ENCODE measurements at regions not wholly inside any gene's neighbourhood (a gene's known extent, or its start where the extent isn't known, plus 50 kb on each side); places are given as distances from the start of the nearest gene placed in this dataset.

GRCh38 chr2:226135861-226136548 is 663.6 kb downstream of the IRS1 start:
- DNase-seq (no peak), FAIRE-seq (no peak)
- Histone ChIP-seq H3K9me3 (ENCODE audit: control insufficient read depth in 2 of 3, insufficient read depth in 1 of 3, low read length in 3 of 3) (no peaks in the 10 kb centered on the region), H3K4me3 (ENCODE audit: low read length in 3 of 3) (no peak overlapping the region), H3K27ac (ENCODE audit: low read depth in 2 of 2, low read length in 2 of 2) (no peak overlapping the region), H3K4me1 (ENCODE audit: control insufficient read depth in 2 of 3, insufficient read depth in 2 of 3, low read depth in 1 of 3, low read length in 3 of 3) (peaks cover 0 to 8% (median 3%) of the 10 kb centered on the region in 3 donors), H3K9ac (ENCODE audit: low read length in 3 of 3) (no peak overlapping the region), H3K27me3 (ENCODE audit: control insufficient read depth, insufficient read depth, low read length) (no peaks in the 10 kb centered on the region), H3K36me3 (ENCODE audit: control insufficient read depth in 2 of 3, insufficient read depth in 3 of 3, low read length in 3 of 3) (no peaks in the 10 kb centered on the region)
- TF ChIP-seq, protein P1, sequence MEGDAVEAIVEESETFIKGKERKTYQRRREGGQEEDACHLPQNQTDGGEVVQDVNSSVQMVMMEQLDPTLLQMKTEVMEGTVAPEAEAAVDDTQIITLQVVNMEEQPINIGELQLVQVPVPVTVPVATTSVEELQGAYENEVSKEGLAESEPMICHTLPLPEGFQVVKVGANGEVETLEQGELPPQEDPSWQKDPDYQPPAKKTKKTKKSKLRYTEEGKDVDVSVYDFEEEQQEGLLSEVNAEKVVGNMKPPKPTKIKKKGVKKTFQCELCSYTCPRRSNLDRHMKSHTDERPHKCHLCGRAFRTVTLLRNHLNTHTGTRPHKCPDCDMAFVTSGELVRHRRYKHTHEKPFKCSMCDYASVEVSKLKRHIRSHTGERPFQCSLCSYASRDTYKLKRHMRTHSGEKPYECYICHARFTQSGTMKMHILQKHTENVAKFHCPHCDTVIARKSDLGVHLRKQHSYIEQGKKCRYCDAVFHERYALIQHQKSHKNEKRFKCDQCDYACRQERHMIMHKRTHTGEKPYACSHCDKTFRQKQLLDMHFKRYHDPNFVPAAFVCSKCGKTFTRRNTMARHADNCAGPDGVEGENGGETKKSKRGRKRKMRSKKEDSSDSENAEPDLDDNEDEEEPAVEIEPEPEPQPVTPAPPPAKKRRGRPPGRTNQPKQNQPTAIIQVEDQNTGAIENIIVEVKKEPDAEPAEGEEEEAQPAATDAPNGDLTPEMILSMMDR (IDR thresholded peaks at IDR 0.05; ENCODE audit: borderline replicate concordance, extremely low read depth, insufficient read depth), result no peak
- intact Hi-C loops (cut with DNase I), result no loop called here

GRCh38 chr2:226132323-226133215 is 667.1 kb downstream of the IRS1 start:
- FAIRE-seq (no peak), DNase-seq (no peak)
- H3K4me1 ChIP-seq (ENCODE audit: control insufficient read depth in 2 of 3, insufficient read depth in 2 of 3, low read depth in 1 of 3, low read length in 3 of 3), result peaks cover 0 to 8% (median 4%) of the 10 kb centered on the region in 3 donors
- no peaks in the 10 kb centered on the region for H3K36me3 ChIP-seq (ENCODE audit: control insufficient read depth in 2 of 3, insufficient read depth in 3 of 3, low read length in 3 of 3)
- no peak overlapping the region for H3K9ac ChIP-seq (ENCODE audit: low read length in 3 of 3)
- no peak overlapping the region for H3K27ac ChIP-seq (ENCODE audit: low read depth in 2 of 2, low read length in 2 of 2)
- H3K9me3 ChIP-seq (ENCODE audit: control insufficient read depth in 2 of 3, insufficient read depth in 1 of 3, low read length in 3 of 3), result no peaks in the 10 kb centered on the region
- TF ChIP-seq, protein P1 (IDR thresholded peaks at IDR 0.05; ENCODE audit: borderline replicate concordance, extremely low read depth, insufficient read depth), result no peak
- H3K27me3 ChIP-seq (ENCODE audit: control insufficient read depth, insufficient read depth, low read length), result no peaks in the 10 kb centered on the region
- H3K4me3 ChIP-seq (ENCODE audit: low read length in 3 of 3), result no peak overlapping the region
- intact Hi-C loops (cut with DNase I), result no loop called here

- Histone ChIP-seq H3K4me3 (ENCODE audit: low read length in 3 of 3) (no peak overlapping the region), H3K36me3 (ENCODE audit: control insufficient read depth in 2 of 3, insufficient read depth in 3 of 3, low read length in 3 of 3) (no peaks in the 10 kb centered on the region), H3K27ac (ENCODE audit: low read depth in 2 of 2, low read length in 2 of 2) (no peak overlapping the region), H3K9ac (ENCODE audit: low read length in 3 of 3) (no peak overlapping the region), H3K9me3 (ENCODE audit: control insufficient read depth in 2 of 3, insufficient read depth in 1 of 3, low read length in 3 of 3) (no peaks in the 10 kb centered on the region), H3K27me3 (ENCODE audit: control insufficient read depth, insufficient read depth, low read length) (no peaks in the 10 kb centered on the region), H3K4me1 (ENCODE audit: control insufficient read depth in 2 of 3, insufficient read depth in 2 of 3, low read depth in 1 of 3, low read length in 3 of 3) (peaks cover 0 to 6% (median 4%) of the 10 kb centered on the region in 3 donors)
- TF ChIP-seq, protein P1 (IDR thresholded peaks at IDR 0.05; ENCODE audit: borderline replicate concordance, extremely low read depth, insufficient read depth), result no peak
- FAIRE-seq (no peak), DNase-seq (no peak)
- intact Hi-C loops (cut with DNase I), result no loop called here
These were observed 668.3 kb downstream of the IRS1 start for GRCh38 chr2:226131299-226131784.
